CD4-positive, alpha-beta T cell treated with Interferon alpha-2 for 1 hour (primary cell): ENCODE measurements at regions not wholly inside any gene's neighbourhood (a gene's known extent, or its start where the extent isn't known, plus 50 kb on each side); places are given as distances from the start of the nearest gene placed in this dataset.
A peak's percentile ranks its signal among the peaks of the same experiment; 100 is the strongest.

Source experiments
- DNase-seq, 2 donors: peaks; one replicate each; pipeline ENCODE4 v3.0.0-alpha.2; 2020 to 2022

DNA sequence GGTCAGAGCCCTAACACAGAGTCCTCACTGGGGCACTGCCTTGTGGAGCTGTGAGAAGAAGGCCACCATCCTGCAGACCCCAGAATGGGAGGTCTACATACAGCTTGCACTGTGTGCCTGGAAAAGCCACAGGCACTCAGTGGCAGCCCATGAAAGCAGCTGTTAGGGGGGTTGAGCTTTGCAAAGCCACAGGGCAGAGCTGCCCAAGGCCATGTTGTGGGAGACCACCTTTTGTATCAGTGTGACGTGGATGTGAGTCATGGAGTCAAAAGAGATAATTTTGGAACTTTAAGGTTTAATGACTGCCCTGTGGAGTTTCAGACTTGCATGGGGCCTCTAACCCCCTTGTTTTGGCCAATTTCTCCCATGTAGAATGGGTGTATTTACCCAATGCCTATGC, 52.9 kb upstream of the TPRG1 start:
- DNase-seq: no peak

GRCh38 chr3:189119950-189120349, 51.8 kb upstream of the TPRG1 start:
- no peak for DNase-seq

- DNase-seq: peak in 1 of 2 donors; percentile 63
These were observed 50.7 kb upstream of the TPRG1 start for GRCh38 chr3:189121092-189121491.
